ENCODE measurements at regions not wholly inside any gene's neighbourhood (a gene's known extent, or its start where the extent isn't known, plus 50 kb on each side); places are given as distances from the start of the nearest gene placed in this dataset.
A peak's percentile ranks its signal among the peaks of the same experiment; 100 is the strongest.

DNA sequence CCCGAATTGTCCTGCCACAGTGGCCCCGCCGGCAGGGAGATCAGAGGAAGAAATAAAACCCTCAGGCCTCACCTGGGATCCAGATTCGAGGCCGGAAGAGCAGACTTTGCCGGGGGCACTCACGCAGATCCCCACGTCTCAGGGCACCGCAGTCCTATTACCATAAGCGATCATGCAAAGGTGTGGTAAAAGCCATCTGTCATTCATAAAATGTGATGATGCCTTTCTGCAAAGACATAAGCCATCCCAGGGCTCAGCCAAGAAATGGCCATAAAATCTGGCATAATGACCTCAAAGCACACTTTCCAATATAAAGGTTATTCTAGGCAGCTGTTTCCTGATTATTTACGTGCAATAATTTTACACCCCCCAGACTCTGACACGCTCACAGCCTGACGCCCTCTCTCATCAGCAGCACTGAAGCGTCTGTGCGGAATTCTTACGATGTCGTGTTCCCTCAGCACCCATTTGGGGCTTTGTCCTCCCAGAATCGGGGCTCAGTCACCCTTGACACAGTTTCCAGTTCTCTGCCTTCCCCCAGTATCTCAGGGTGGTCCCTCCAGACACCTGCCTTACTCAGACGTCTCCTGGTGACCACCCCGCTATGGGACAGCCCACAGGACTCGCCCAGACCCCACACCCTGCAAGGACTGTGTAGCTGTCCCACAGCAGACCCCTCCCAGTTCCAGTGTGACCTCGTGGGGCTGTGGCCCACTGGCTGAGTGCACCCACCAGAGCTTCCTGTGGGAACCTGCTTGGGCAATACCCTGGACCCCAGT is 74.3 kb upstream of the FAM20C start:
- TF ChIP-seq POLR2A (IDR thresholded peaks at IDR 0.05; ENCODE audit: low read length) = no peak
- no peak for TF ChIP-seq GATA1 (IDR thresholded peaks at IDR 0.05; ENCODE audit: low read depth, low read length)

DNA sequence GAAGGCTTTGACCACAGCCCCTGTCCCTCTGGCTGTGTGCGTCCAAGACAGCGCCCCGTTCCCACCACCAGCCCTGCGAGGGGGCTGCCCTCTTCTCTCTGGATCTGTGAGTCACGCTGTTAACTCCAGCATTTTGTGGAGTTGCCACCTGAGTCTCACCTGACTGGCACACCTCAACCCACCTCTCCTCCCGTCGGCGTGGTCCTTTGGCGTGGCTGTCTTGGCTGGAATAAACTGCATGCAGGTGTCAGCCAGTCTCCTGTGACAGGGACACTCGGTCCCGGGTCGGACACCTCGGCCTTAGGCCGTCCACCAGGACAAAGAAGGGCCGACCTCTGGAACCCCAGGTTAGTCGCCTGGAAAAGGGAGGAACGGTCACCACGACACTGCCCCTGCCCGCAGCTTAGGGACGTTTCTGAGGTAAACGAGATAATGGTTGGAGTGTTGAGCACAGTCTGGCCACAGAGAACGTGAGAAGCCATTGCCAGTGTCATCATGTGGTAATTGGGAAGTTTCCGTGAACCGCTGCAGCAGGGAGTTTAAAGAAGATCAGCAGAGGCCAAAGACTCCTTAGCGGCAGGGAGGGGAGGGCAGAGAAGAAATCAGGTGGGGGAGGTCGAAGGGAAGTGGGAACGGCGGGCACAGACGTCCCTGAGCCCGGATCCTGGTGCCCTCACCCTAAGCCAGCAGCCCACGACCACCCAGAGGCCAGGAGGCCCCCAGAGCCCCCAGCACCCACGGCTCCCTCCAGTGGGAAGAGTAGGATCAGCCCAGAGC is 73.6 kb upstream of the FAM20C start:
- no peak for DNase-seq
- TF ChIP-seq GATA1 (IDR thresholded peaks at IDR 0.05; ENCODE audit: low read depth, low read length) (no peak), POLR2A (IDR thresholded peaks at IDR 0.05; ENCODE audit: low read length) (no peak)

More for the DNA sequence above, 74.3 kb upstream of the FAM20C start:
- no peak for DNase-seq

DNA sequence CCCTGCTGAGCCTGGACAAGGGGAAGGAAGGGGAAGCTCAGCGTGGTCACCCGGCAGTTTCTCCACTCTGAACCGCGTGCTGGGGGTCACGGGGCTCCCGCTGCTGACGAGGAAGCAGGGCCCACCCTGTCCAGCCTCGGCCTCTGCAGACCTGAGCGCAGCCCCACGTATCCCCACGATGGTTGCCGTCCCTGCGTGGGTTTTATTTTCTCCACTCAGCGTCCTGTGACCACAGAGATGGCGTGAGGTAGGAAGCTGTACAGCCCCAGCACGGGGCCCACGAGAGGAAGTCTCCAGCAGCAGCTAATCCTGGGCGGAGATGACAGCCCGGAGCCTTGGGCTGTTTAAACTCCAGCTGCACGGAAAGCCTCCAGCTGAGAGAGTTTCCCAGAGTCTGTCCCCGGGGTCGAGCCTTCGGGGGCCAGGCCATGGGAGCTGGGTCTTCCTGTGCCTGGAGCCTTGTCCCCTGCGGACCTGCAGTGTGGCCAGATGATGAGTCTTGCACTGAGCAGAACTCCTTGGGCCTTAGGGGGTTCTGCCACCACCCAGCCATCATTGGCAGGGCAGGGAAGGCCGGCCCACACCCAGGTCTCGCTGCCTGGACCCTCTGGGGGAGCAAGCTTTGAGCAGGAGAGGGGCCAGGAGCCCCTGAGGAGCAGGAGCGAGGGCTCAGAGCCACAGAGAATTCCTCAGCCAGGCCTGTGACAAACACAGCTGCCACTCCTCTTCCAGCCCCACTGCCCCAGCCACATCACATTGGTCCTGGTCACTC is 72.8 kb upstream of the FAM20C start:
- DNase-seq = no peak
- TF ChIP-seq POLR2A (IDR thresholded peaks at IDR 0.05; ENCODE audit: low read length) (no peak), GATA1 (IDR thresholded peaks at IDR 0.05; ENCODE audit: low read depth, low read length) (no peak)

DNA sequence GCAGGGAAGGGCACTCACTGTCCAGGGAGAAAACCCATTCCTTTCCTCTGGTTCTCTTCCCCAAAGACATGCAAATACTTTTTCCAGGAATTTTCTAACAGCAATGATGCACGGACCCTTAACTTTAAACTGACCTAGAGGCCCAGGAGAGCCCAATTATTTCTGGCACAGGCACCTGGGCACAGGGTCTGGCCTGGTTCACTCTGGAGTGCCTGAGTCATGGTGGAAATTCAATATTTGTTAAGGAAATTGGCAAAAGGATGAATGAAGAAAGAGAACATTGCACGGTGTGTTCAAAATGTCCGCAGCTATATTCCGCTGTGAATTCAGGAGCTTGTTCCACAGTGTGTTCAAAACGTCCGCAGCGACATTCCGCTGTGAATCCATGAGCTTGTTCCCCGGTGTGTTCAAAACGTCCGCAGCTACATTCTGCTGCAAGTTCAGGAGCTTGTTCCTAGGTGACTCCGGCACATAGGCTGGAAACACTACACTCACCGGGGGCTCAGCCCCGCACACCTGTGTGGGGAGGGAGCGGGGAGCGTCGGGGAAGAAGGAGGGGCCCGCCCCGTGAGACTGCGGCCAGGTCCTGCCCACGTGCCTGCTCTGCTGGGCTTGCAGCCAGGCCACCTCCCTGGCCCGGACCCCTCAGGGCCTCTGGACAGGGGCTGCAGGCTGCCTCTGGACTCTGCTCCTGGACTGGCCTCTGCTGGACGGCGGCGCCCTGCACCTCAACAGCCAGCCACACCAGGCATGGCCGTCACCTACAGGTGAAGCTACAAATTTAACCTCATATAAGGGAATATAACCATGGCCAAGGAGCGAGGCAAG is 72.0 kb upstream of the FAM20C start:
- no peak for DNase-seq
- TF ChIP-seq POLR2A (IDR thresholded peaks at IDR 0.05; ENCODE audit: low read length) (no peak), GATA1 (IDR thresholded peaks at IDR 0.05; ENCODE audit: low read depth, low read length) (no peak)

DNA sequence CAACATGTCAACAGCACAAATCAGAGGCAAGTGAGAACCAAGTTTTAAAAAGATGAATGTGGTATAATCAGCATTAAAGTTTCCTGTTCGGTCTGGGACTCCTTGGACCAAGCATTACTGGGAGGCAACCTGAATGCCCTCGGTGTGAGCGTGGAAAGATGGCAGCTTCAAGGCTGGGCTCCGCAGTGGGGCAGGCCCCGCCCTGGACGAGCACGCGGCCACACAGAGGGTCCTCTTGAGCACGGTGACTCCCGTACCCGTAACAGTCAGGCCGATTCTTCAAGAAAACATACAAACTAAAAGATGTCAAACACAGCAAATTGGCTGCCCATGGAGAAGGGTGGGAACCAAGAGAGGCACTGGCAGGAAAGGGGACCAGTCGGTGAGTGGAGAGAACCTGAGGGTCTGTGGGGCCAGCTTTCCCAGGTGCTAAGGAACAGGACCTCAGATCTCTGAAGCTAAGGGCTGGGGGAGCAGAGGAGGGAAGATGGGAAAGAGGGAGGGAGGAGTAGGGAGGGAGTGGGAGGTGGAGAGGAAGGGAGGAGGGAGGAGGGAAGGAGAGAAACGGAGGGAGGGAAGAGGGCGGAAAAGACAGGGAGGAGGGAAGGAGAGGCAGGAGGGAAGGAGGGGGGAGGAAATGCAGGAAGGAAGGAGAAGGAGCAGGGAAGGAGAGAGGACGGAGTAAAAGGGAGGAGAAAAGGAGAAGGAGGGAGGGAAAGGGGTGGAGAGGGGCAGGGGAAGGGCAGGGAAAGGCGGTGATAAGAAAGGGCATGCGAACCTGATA is 71.2 kb upstream of the FAM20C start:
- DNase-seq = no peak
- TF ChIP-seq POLR2A (IDR thresholded peaks at IDR 0.05; ENCODE audit: low read length) (no peak), GATA1 (IDR thresholded peaks at IDR 0.05; ENCODE audit: low read depth, low read length) (no peak)

DNA sequence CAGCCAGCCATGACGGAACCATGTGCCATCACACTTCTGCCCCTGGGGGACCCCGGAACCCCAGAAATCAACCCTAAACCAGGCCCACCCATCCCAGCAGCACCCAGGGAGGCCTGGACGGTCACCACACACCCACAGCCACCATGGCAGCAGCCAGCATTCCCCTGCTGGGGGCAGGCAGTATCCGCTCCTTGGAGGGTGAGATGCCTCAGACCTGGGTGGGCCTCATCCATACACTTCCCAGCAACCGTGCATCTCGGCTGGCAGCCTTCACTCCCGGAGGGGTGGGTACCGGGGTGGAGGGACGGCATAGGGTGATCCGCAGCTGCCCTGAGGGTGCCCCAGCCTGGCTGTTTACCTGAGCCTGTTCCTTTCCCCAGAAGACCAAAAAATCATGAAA is 69.1 kb upstream of the FAM20C start:
- no peak for TF ChIP-seq GATA1 (IDR thresholded peaks at IDR 0.05; ENCODE audit: low read depth, low read length)
- no peak for TF ChIP-seq POLR2A (IDR thresholded peaks at IDR 0.05; ENCODE audit: low read length)
- DNase-seq = no peak

DNA sequence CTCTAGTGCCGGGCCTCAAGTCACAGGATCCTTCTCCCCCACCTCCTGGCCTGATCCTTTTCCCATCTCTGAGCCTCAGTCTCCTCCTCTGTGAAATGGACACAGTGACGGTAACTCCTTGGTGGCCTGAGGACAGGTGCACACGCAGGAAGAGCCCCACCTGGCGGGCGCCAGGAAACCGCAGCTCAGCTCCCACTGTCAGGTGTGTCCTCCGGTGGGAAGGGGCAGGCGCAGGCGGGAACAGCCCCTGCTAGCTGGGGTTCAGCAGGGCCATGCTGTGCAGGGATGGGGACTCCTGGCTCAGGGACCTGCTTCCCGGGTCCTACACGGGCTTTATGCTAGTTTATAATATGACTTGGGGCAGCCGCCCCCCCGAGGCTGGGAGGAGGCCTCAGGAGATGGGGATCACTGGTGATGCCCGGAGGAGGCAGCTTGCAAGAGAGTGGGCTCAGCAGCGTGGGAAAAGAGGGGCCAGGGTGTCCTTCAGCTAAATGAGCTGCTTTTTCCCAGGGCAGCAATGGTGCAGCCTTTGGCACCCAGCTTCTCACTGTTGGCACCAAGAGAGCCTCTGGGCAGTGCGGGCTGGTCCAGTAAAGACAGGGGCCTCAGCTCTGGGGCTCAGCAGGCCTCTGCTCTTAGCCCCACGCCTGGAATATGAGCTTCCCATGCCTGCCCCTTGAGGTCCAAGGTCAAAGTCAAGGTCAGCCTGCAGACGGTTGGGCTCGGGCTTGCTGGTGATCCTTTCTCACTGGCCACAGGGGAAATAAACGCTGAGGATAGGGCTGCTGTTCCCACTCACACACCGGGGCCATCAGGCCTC is 68.0 kb upstream of the FAM20C start:
- no peak for TF ChIP-seq GATA1 (IDR thresholded peaks at IDR 0.05; ENCODE audit: low read depth, low read length)
- no peak for DNase-seq

DNA sequence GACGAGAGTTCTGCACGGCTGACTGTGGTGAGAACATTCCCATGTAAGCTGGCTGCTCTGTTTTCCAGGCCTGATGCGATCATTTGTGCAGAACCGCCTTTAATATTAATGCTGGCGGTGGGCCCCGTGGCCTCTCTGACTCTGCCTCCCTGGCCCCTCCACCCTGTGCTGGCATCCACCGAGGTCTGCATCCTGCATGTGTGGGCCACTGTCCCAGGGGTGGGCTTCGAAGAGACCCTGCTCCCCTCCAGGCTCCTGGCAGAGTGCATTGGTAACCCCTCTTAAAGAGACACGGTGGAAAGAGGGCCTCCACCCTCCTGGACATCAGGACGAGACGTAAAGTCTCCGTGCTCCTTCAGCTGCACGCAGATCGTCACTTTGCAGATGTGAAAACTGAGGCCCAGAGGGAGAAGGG is 67.3 kb upstream of the FAM20C start:
- TF ChIP-seq GATA1 (IDR thresholded peaks at IDR 0.05; ENCODE audit: low read depth, low read length) = no peak
- no peak for TF ChIP-seq POLR2A (IDR thresholded peaks at IDR 0.05; ENCODE audit: low read length)
- no peak for DNase-seq

DNA sequence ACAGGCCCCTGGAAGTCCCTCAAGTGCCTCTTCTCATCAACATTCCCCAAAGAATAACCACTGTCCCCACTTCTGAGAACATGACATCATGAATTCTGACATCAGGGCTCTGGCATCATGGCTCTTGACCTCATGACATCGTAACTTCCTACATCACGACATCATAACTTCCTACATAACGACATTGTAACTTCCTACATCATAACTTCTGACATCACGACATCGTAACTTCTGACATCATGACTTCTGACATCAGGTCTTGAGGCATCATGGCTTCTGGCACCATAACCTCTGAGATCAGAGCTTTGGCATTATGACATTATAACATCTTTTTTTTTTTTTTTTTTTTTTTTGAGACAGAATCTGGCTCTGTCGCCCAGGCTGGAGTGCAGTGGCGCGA is 66.7 kb upstream of the FAM20C start:
- peak; percentile 16 to 25 for DNase-seq
- TF ChIP-seq GATA1 (IDR thresholded peaks at IDR 0.05; ENCODE audit: low read depth, low read length) (no peak), POLR2A (IDR thresholded peaks at IDR 0.05; ENCODE audit: low read length) (no peak)

DNA sequence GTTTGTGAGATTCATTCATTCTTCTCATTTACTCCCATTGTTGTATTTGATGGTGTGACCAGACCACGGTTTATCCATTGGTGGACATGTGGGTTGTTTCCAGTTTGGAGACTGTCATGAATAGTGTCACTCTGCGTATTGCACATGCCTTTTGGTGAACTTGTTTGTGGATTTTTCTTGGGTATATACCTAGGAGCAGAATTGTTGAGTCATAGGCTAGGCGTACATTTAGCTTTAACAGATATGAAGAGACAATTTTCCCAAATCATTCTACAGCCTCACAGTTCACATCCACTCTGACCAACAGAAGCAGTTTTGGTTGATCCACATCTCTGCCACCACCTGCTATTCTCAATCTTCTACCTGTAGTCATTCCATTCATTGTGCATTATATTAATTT is 66.0 kb upstream of the FAM20C start:
- DNase-seq = no peak
- TF ChIP-seq POLR2A (IDR thresholded peaks at IDR 0.05; ENCODE audit: low read length) (no peak), GATA1 (IDR thresholded peaks at IDR 0.05; ENCODE audit: low read depth, low read length) (no peak)

DNA sequence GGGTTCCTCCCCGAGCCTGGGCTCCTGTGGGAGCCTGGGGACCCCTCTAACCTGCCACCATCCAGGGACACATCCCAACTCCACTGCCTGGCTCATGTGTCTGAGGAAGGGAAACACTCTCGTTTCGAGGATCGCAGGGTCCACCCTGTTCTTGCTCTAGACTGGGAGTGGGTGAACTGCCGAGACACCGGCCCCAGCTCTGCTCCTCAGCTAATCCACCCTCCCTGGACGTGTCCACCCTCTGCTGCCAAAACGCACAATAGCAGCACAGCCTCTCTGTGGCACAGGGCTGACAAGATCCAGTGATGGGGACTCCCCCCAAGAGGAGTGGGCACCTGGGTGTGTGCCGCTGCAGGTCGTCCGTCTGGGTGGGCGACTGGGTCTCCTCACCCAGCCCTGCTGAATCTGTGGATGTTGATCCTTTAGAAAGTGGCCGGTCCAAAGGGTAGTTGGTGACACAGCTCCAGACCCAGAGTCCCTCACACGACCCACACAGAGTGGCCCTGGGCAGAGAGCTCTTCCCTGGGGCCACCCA is 65.2 kb upstream of the FAM20C start:
- TF ChIP-seq POLR2A (IDR thresholded peaks at IDR 0.05; ENCODE audit: low read length) = no peak
- TF ChIP-seq GATA1 (IDR thresholded peaks at IDR 0.05; ENCODE audit: low read depth, low read length) = no peak
- no peak for DNase-seq
